Ascending aorta (tissue), 2 donors: ENCODE measurements at regions not wholly inside any gene's neighbourhood (a gene's known extent, or its start where the extent isn't known, plus 50 kb on each side); places are given as distances from the start of the nearest gene placed in this dataset.
"Not testable (repeated sequence)": the region's sequence is repeated elsewhere in the genome, so short reads cannot be mapped to it uniquely, and the experiment has no call there.

Source experiments
- DNase-seq, 2 donors: peaks; one replicate each; pipeline ENCODE4 v3.0.0-alpha.2; 2019; ENCODE audit warnings: low spot score in 2 of 2
- H3K27ac ChIP-seq, 2 donors: fragments of 200-600 bp; sonication (generic); one replicate each; pipeline ENCODE4 v1.5.1; 2016 to 2017; ENCODE audit warnings: mild to moderate bottlenecking in 1 of 2
- H3K27me3 ChIP-seq: fragments of 200-600 bp; sonication (generic); one replicate; pipeline ENCODE4 v1.5.1; 2017
- H3K36me3 ChIP-seq, 2 donors: fragments of 200-600 bp; sonication (generic); one replicate each; pipeline ENCODE4 v1.5.1; 2016
- H3K4me1 ChIP-seq, 2 donors: fragments of 200-600 bp; sonication (generic); one replicate each; pipeline ENCODE4 v1.5.1; 2016 to 2017; ENCODE audit warnings: mild to moderate bottlenecking in 1 of 2
- H3K4me3 ChIP-seq, 2 donors: fragments of 200-600 bp; sonication (generic); one replicate each; pipeline ENCODE4 v1.5.1; 2016 to 2017; ENCODE audit warnings: mild to moderate bottlenecking in 1 of 2
- H3K9me3 ChIP-seq, 2 donors: fragments of 200-600 bp; sonication (generic); one replicate each; pipeline ENCODE4 v1.5.1; 2016
- CTCF ChIP-seq, 3 experiments: fragments of 200-600 bp in 2 of 3; fragments of 450-650 bp in 1 of 3; sonication (generic) in 2 of 3; IDR thresholded peaks; one replicate each; pipeline ENCODE4 v1.5.1; 2016 to 2019; ENCODE audit warnings: antibody characterized with exemption in 3 of 3, mild to moderate bottlenecking in 1 of 3, moderate library complexity in 1 of 3
- intact Hi-C: fragments of 100-400 bp; cut with DNase I; formaldehyde crosslinking; loops from one replicate; pipeline ENCODE4 v1.15.1; 2023

- no peaks in the 10 kb centered on the region for H3K36me3 ChIP-seq
Measured at GRCh38 chr6:27161603-27161945, 85.9 kb upstream of the PRSS16 start.

GRCh38 chr6:27161946-27162603 is 85.4 kb upstream of the PRSS16 start:
- Histone ChIP-seq H3K9me3 (no peaks in the 10 kb centered on the region), H3K4me3 (no peak overlapping the region), H3K27me3 (no peaks in the 10 kb centered on the region), H3K27ac (no peak overlapping the region), H3K4me1 (peaks cover 0 to 3% of the 10 kb centered on the region in 2 donors), H3K36me3 (no peaks in the 10 kb centered on the region)
- no peak for DNase-seq
- peak; percentile 54 to 75 (median 58) for TF ChIP-seq CTCF (IDR thresholded peaks at IDR 0.05)
- intact Hi-C loops, result no loop called here

More at GRCh38 chr6:27161603-27161945, 85.9 kb upstream of the PRSS16 start:
- intact Hi-C loops, result no loop called here
- H3K9me3 ChIP-seq, result no peaks in the 10 kb centered on the region
- no peaks in the 10 kb centered on the region for H3K27me3 ChIP-seq
- no peak overlapping the region for H3K27ac ChIP-seq
- TF ChIP-seq CTCF (IDR thresholded peaks at IDR 0.05), result no peak
- peaks cover 0 to 3% of the 10 kb centered on the region in 2 donors for H3K4me1 ChIP-seq
- DNase-seq, result no peak
- H3K4me3 ChIP-seq, result no peak overlapping the region

GRCh38 chr6:27163834-27164233 is 83.7 kb upstream of the PRSS16 start:
- Histone ChIP-seq H3K9me3 (no peaks in the 10 kb centered on the region), H3K36me3 (no peaks in the 10 kb centered on the region), H3K27ac (no peak overlapping the region), H3K4me3 (no peak overlapping the region), H3K27me3 (no peaks in the 10 kb centered on the region), H3K4me1 (peaks cover 0 to 3% of the 10 kb centered on the region in 2 donors)
- intact Hi-C loops, result no loop called here
- TF ChIP-seq CTCF (IDR thresholded peaks at IDR 0.05), result no peak
- DNase-seq, result no peak

GRCh38 chr6:27168108-27168507 is 79.4 kb upstream of the PRSS16 start:
- no peak overlapping the region for H3K4me3 ChIP-seq
- H3K27ac ChIP-seq, result no peak overlapping the region
- H3K36me3 ChIP-seq, result no peaks in the 10 kb centered on the region
- DNase-seq, result no peak
- H3K9me3 ChIP-seq, result no peaks in the 10 kb centered on the region
- intact Hi-C loops, result no loop called here
- TF ChIP-seq CTCF (IDR thresholded peaks at IDR 0.05), result no peak
- no peaks in the 10 kb centered on the region for H3K4me1 ChIP-seq
- H3K27me3 ChIP-seq, result no peaks in the 10 kb centered on the region

- H3K27ac ChIP-seq, result no peak overlapping the region
- TF ChIP-seq CTCF (IDR thresholded peaks at IDR 0.05), result no peak
Measured at GRCh38 chr6:27168586-27169443, 78.7 kb upstream of the PRSS16 start.

GRCh38 chr6:27172524-27173231 is 74.8 kb upstream of the PRSS16 start:
- intact Hi-C loops, H3K27me3 ChIP-seq, H3K9me3 ChIP-seq, DNase-seq, H3K4me1 ChIP-seq, H3K27ac ChIP-seq, H3K4me3 ChIP-seq, H3K36me3 ChIP-seq: not testable (repeated sequence)

More at GRCh38 chr6:27168586-27169443, 78.7 kb upstream of the PRSS16 start:
- intact Hi-C loops, result no loop called here
- Histone ChIP-seq H3K36me3 (no peaks in the 10 kb centered on the region), H3K4me1 (no peaks in the 10 kb centered on the region), H3K9me3 (no peaks in the 10 kb centered on the region), H3K27me3 (no peaks in the 10 kb centered on the region), H3K4me3 (no peak overlapping the region)
- DNase-seq, result no peak

- H3K36me3 ChIP-seq, H3K4me3 ChIP-seq, DNase-seq, H3K4me1 ChIP-seq, H3K27ac ChIP-seq, intact Hi-C loops, H3K9me3 ChIP-seq, H3K27me3 ChIP-seq: not testable (repeated sequence)
Measured at GRCh38 chr6:27173232-27173601, 74.3 kb upstream of the PRSS16 start.
